PFSK-1 (cell line): ENCODE measurements at regions not wholly inside any gene's neighbourhood (a gene's known extent, or its start where the extent isn't known, plus 50 kb on each side); places are given as distances from the start of the nearest gene placed in this dataset.

Source experiments
- POLR2AphosphoS5 ChIP-seq: IDR thresholded peaks from 2 replicates; pipeline ENCODE4 v1.6.1; 2012; ENCODE audit warnings: low read depth, mild to moderate bottlenecking, control low read depth, low read length, moderate library complexity
- REST ChIP-seq, 2 experiments: IDR thresholded peaks; 2 replicates each; pipeline versions ENCODE4 v1.6.1 to v1.8.0; 2011 to 2012; ENCODE audit warnings: low read depth in 2 of 2, low read length in 2 of 2, control low read depth in 1 of 2, inconsistent platforms in 1 of 2, mild to moderate bottlenecking in 1 of 2, moderate library complexity in 1 of 2; ENCODE audit not compliant: insufficient read depth in 1 of 2
- SIN3A ChIP-seq: IDR thresholded peaks from 2 replicates; pipeline ENCODE4 v1.6.1; 2012; ENCODE audit warnings: mild to moderate bottlenecking, low read length, moderate library complexity, borderline replicate concordance; ENCODE audit not compliant: insufficient read depth
- TAF1 ChIP-seq: IDR thresholded peaks from 2 replicates; pipeline ENCODE4 v1.6.1; 2012; ENCODE audit warnings: low read length, control low read depth, borderline replicate concordance; ENCODE audit not compliant: insufficient read depth

- TF ChIP-seq POLR2AphosphoS5: no peak
- TF ChIP-seq REST (IDR thresholded peaks at IDR 0.05; ENCODE audit: insufficient read depth in 1 of 2, low read depth in 2 of 2, low read length in 2 of 2): no peak
- TF ChIP-seq SIN3A: no peak
- TF ChIP-seq TAF1: no peak
These were observed 519.1 kb upstream of the NBEA start for GRCh38 chr13:34422956-34423355.
